ENCODE measurements at regions not wholly inside any gene's neighbourhood (a gene's known extent, or its start where the extent isn't known, plus 50 kb on each side); places are given as distances from the start of the nearest gene placed in this dataset.
A peak's percentile ranks its signal among the peaks of the same experiment; 100 is the strongest.

DNA sequence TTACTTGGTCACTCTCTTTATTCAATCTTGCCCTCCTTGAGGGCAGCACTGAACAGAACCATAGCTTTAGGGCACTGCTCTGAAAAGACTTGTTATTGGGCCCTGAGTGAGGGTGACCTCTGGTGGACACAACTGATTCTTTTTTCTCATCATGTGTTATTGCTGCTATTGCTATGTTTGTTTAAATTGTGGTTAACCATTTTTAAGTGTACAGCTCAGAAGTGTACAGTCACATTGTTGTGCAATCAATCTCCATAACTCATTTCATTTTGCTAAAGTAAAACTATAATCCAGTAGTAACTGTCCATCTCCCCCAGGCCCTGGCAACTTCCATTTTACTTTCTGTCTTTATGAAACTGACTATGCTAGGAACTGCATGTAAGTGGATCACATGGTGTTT, 351.1 kb upstream of the RIOK2 start:
- Histone ChIP-seq H3K4me1 (ENCODE audit: control insufficient read depth in 1 of 2, insufficient read depth in 2 of 2, low read length in 2 of 2) (no peaks in the 10 kb centered on the region), H3K27ac (ENCODE audit: low read depth in 1 of 2, low read length in 2 of 2) (no peak overlapping the region), H3K36me3 (ENCODE audit: control insufficient read depth in 1 of 2, insufficient read depth in 2 of 2, low read length in 1 of 2) (no peaks in the 10 kb centered on the region), H3K4me3 (ENCODE audit: low read length in 2 of 2) (no peak overlapping the region), H3K27me3 (ENCODE audit: control insufficient read depth in 1 of 2, insufficient read depth in 2 of 2, low read length in 1 of 2) (no peaks in the 10 kb centered on the region), H3K9me3 (ENCODE audit: control insufficient read depth, low read length) (no peaks in the 10 kb centered on the region)
- DNase-seq (no peak), ATAC-seq (ENCODE audit: low FRiP score) (peak; percentile 77)
- intact Hi-C loops (cut with DNase I) = no loop called here

DNA sequence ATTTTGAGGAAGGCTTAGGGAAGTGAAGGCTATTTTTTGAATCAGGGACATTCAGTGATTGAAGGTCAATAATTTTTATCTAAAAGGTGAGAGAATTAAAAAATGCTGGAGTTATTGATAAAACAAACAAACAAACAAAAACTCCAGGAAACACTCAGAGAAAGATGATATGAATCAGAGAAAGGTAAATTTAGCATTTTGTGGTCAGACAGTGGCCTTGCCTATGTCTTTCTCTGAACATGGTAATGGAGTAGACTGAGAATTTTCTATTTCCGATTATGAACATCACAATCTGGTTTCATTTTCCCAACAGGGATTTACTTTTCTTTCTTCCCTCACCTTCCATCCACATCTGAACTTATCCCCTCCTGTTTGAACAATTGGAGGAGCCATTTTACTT, 353.6 kb upstream of the RIOK2 start:
- no peaks in the 10 kb centered on the region for H3K36me3 ChIP-seq (ENCODE audit: control insufficient read depth in 1 of 2, insufficient read depth in 2 of 2, low read length in 1 of 2)
- 72 to 83% methylated on average over 1 of the region's 1 CpG for WGBS, 2 donors
- no peak for ATAC-seq (ENCODE audit: low FRiP score)

DNA sequence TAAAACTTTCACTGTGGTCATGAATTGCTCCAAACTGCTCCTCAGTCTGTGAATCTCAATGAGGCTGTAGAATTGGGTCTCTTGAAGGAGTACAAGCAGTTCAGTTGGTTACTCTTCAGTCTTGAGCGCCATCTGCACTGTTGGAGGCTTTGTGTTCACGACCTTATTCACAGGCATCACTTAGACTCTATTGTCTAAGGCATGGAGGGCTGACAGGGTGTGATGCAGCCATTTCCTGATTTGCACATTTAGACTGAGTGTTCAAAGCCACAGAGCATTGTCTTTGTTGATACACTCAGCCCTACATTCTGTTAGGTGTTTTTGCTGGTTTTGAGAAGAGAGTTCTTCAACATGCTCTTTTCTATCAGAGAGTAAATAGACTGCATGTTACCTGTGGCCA, 355.9 kb upstream of the RIOK2 start:
- Histone ChIP-seq H3K4me3 (ENCODE audit: low read length in 2 of 2) (no peak overlapping the region), H3K4me1 (ENCODE audit: control insufficient read depth in 1 of 2, insufficient read depth in 2 of 2, low read length in 2 of 2) (no peaks in the 10 kb centered on the region), H3K27me3 (ENCODE audit: control insufficient read depth in 1 of 2, insufficient read depth in 2 of 2, low read length in 1 of 2) (no peaks in the 10 kb centered on the region), H3K9me3 (ENCODE audit: control insufficient read depth, low read length) (no peaks in the 10 kb centered on the region), H3K27ac (ENCODE audit: low read depth in 1 of 2, low read length in 2 of 2) (no peak overlapping the region), H3K36me3 (ENCODE audit: control insufficient read depth in 1 of 2, insufficient read depth in 2 of 2, low read length in 1 of 2) (no peaks in the 10 kb centered on the region)
- ATAC-seq (ENCODE audit: low FRiP score) = no peak
- DNase-seq = no peak
- 70 to 76% methylated on average over 2 of the region's 2 CpGs for WGBS, 2 donors
- intact Hi-C loops (cut with DNase I) = no loop called here

More for the DNA sequence above, 353.6 kb upstream of the RIOK2 start:
- Histone ChIP-seq H3K4me1 (ENCODE audit: control insufficient read depth in 1 of 2, insufficient read depth in 2 of 2, low read length in 2 of 2) (no peaks in the 10 kb centered on the region), H3K4me3 (ENCODE audit: low read length in 2 of 2) (no peak overlapping the region), H3K9me3 (ENCODE audit: control insufficient read depth, low read length) (no peaks in the 10 kb centered on the region), H3K27me3 (ENCODE audit: control insufficient read depth in 1 of 2, insufficient read depth in 2 of 2, low read length in 1 of 2) (no peaks in the 10 kb centered on the region), H3K27ac (ENCODE audit: low read depth in 1 of 2, low read length in 2 of 2) (no peak overlapping the region)
- intact Hi-C loops (cut with DNase I) = no loop called here
- DNase-seq = no peak

DNA sequence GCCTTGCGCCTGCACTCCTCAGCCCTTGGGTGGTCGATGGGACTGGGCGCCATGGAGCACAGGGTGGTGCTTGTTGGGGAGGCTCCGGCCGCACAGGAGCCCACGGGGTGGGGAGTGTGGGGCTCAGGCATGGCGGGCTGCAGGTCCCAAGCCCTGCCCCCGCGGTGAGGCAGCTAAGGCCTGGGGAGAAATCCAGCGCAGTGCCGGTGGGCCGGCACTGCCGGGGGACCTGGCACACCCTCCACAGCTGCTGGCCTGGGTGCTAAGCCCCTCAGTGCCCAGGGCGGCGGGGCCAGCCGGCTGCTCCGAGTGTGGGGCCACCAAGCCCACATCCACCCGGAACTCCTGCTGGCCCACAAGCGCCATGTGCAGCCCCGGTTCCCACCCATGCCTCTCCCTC, 358.8 kb upstream of the RIOK2 start:
- DNase-seq (no peak), ATAC-seq (ENCODE audit: low FRiP score) (no peak)
- Histone ChIP-seq H3K36me3 (ENCODE audit: control insufficient read depth in 1 of 2, insufficient read depth in 2 of 2, low read length in 1 of 2) (no peaks in the 10 kb centered on the region), H3K4me3 (ENCODE audit: low read length in 2 of 2) (no peak overlapping the region), H3K27ac (ENCODE audit: low read depth in 1 of 2, low read length in 2 of 2) (no peak overlapping the region), H3K27me3 (ENCODE audit: control insufficient read depth in 1 of 2, insufficient read depth in 2 of 2, low read length in 1 of 2) (no peaks in the 10 kb centered on the region), H3K4me1 (ENCODE audit: control insufficient read depth in 1 of 2, insufficient read depth in 2 of 2, low read length in 2 of 2) (no peaks in the 10 kb centered on the region), H3K9me3 (ENCODE audit: control insufficient read depth, low read length) (no peaks in the 10 kb centered on the region)
- WGBS, 2 donors = 95 to 100% methylated on average over 16 to 20 of the region's 20 CpGs
- intact Hi-C loops (cut with DNase I) = no loop called here

DNA sequence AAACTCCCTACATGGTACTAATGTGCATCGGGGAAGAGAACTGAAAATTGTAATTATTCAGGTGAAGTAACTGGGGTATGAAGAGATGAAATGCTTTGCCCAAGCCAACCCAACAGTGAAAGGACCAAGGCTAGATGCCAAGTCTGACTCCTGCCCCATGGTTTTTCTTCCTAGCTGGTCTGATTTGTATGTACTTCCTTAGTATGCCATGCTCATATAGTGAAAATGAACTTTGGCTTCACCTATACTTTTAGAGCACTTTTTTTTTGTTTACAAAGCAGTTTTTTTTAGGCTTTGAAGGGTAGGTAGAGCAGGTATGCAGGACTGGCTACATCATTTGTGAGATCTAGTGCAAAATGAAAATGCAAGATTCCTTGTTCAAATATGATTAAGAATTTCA, 359.4 kb upstream of the RIOK2 start:
- intact Hi-C loops (cut with DNase I) = no loop called here
- H3K4me1 ChIP-seq (ENCODE audit: control insufficient read depth in 1 of 2, insufficient read depth in 2 of 2, low read length in 2 of 2) = no peaks in the 10 kb centered on the region
- WGBS, 2 donors = 90 to 94% methylated on average over 1 of the region's 1 CpG
- ATAC-seq (ENCODE audit: low FRiP score) (no peak), DNase-seq (no peak)
- no peak overlapping the region for H3K4me3 ChIP-seq (ENCODE audit: low read length in 2 of 2)
- H3K36me3 ChIP-seq (ENCODE audit: control insufficient read depth in 1 of 2, insufficient read depth in 2 of 2, low read length in 1 of 2) = no peaks in the 10 kb centered on the region
- H3K27ac ChIP-seq (ENCODE audit: low read depth in 1 of 2, low read length in 2 of 2) = no peak overlapping the region
- H3K9me3 ChIP-seq (ENCODE audit: control insufficient read depth, low read length) = no peaks in the 10 kb centered on the region
- no peaks in the 10 kb centered on the region for H3K27me3 ChIP-seq (ENCODE audit: control insufficient read depth in 1 of 2, insufficient read depth in 2 of 2, low read length in 1 of 2)

DNA sequence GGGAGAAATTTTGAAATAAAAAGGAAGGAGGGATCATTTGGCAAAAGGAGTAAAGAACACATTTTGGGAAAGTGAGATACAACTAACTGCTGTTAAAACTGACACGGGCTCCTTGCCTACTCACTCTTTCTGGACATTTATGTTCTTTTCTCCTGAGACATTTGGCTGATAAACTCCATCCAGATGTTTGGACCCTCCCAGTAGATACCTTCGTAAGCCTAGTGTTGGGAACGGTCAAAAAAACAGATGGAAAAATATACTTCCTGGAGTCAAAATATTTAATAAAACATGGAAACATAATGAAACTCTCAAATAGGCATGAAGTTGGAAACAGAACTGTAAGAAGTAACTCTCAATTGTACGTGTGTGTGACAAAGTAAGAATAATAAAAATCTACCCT, 360.1 kb upstream of the RIOK2 start:
- no peaks in the 10 kb centered on the region for H3K36me3 ChIP-seq (ENCODE audit: control insufficient read depth in 1 of 2, insufficient read depth in 2 of 2, low read length in 1 of 2)
- intact Hi-C loops (cut with DNase I) = no loop called here
- H3K27me3 ChIP-seq (ENCODE audit: control insufficient read depth in 1 of 2, insufficient read depth in 2 of 2, low read length in 1 of 2) = no peaks in the 10 kb centered on the region
- H3K9me3 ChIP-seq (ENCODE audit: control insufficient read depth, low read length) = no peaks in the 10 kb centered on the region
- H3K27ac ChIP-seq (ENCODE audit: low read depth in 1 of 2, low read length in 2 of 2) = no peak overlapping the region
- DNase-seq (no peak), ATAC-seq (ENCODE audit: low FRiP score) (no peak)
- no peaks in the 10 kb centered on the region for H3K4me1 ChIP-seq (ENCODE audit: control insufficient read depth in 1 of 2, insufficient read depth in 2 of 2, low read length in 2 of 2)
- no peak overlapping the region for H3K4me3 ChIP-seq (ENCODE audit: low read length in 2 of 2)
- 22 to 24% methylated on average over 4 of the region's 4 CpGs for WGBS, 2 donors

DNA sequence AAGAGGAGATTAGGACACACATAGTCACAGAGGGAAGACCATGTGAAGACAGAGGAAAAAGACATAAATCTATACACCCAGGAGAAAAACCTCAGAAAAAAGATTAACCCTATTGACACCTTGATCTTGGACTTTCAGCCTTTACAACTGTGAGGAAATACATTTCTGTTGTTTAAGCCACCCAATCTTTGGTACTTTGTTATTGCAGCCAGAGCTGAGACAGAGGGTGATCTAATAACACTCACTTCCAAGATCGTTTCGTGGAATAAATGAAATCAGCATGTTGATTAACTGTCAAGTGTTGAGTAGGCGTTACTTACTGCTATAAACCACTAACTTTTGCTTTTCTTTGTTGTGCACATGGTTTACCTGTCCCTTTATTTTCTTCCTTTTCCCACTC, 361.2 kb upstream of the RIOK2 start:
- H3K27me3 ChIP-seq (ENCODE audit: control insufficient read depth in 1 of 2, insufficient read depth in 2 of 2, low read length in 1 of 2) = no peaks in the 10 kb centered on the region
- no peaks in the 10 kb centered on the region for H3K4me1 ChIP-seq (ENCODE audit: control insufficient read depth in 1 of 2, insufficient read depth in 2 of 2, low read length in 2 of 2)
- no peaks in the 10 kb centered on the region for H3K9me3 ChIP-seq (ENCODE audit: control insufficient read depth, low read length)
- H3K27ac ChIP-seq (ENCODE audit: low read depth in 1 of 2, low read length in 2 of 2) = no peak overlapping the region
- intact Hi-C loops (cut with DNase I) = no loop called here
- DNase-seq (no peak), ATAC-seq (ENCODE audit: low FRiP score) (no peak)
- 19 to 26% methylated on average over 3 of the region's 3 CpGs for WGBS, 2 donors
- H3K4me3 ChIP-seq (ENCODE audit: low read length in 2 of 2) = no peak overlapping the region
- H3K36me3 ChIP-seq (ENCODE audit: control insufficient read depth in 1 of 2, insufficient read depth in 2 of 2, low read length in 1 of 2) = no peaks in the 10 kb centered on the region

DNA sequence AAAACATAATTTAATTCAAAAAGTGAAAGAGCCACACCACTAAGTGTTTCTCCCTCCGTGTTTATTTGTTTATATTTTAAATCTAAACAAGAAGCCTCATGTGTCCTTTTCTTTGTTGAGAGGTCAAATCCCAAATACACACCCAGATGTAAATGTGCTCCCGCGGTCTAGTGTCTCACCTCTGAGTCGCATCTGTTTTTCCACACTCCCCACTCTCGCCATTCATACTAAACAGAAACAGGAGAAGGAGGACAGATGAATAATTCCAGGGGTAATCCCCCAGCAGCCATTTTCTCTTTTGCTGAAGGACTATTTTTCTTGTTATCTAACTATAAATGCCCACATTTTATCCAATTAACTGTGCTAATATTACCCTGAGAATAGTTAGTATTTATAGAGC, 361.6 kb upstream of the RIOK2 start:
- intact Hi-C loops (cut with DNase I) = no loop called here
- Histone ChIP-seq H3K36me3 (ENCODE audit: control insufficient read depth in 1 of 2, insufficient read depth in 2 of 2, low read length in 1 of 2) (no peaks in the 10 kb centered on the region), H3K27ac (ENCODE audit: low read depth in 1 of 2, low read length in 2 of 2) (no peak overlapping the region), H3K9me3 (ENCODE audit: control insufficient read depth, low read length) (no peaks in the 10 kb centered on the region), H3K4me3 (ENCODE audit: low read length in 2 of 2) (no peak overlapping the region), H3K4me1 (ENCODE audit: control insufficient read depth in 1 of 2, insufficient read depth in 2 of 2, low read length in 2 of 2) (no peaks in the 10 kb centered on the region), H3K27me3 (ENCODE audit: control insufficient read depth in 1 of 2, insufficient read depth in 2 of 2, low read length in 1 of 2) (no peaks in the 10 kb centered on the region)
- ATAC-seq (ENCODE audit: low FRiP score) (no peak), DNase-seq (no peak)
- WGBS, 2 donors = 13 to 29% methylated on average over 5 of the region's 5 CpGs

DNA sequence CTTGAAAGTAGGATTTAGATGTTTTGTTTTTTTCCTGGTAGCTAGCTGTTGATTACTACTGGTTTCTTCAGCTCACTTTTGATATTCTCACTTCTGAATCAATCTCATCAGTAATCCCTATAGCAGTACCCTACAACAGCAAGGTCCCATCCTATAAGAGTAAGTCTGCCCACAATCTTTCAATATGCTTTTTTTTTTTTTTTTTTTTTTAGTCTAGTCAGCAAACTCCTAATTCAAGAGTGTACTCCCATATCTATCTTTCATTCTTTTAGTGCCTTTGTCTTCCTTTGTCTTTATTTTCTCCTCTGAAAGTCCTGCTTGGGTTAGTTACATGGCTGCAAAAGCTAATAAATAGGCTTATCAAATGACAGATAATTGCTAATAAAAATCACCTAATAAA, 362.4 kb upstream of the RIOK2 start:
- H3K36me3 ChIP-seq (ENCODE audit: control insufficient read depth in 1 of 2, insufficient read depth in 2 of 2, low read length in 1 of 2) = no peaks in the 10 kb centered on the region
- H3K27me3 ChIP-seq (ENCODE audit: control insufficient read depth in 1 of 2, insufficient read depth in 2 of 2, low read length in 1 of 2) = no peaks in the 10 kb centered on the region
- DNase-seq (no peak), ATAC-seq (ENCODE audit: low FRiP score) (no peak)
- H3K9me3 ChIP-seq (ENCODE audit: control insufficient read depth, low read length) = no peaks in the 10 kb centered on the region
- H3K4me3 ChIP-seq (ENCODE audit: low read length in 2 of 2) = no peak overlapping the region
- H3K27ac ChIP-seq (ENCODE audit: low read depth in 1 of 2, low read length in 2 of 2) = no peak overlapping the region
- H3K4me1 ChIP-seq (ENCODE audit: control insufficient read depth in 1 of 2, insufficient read depth in 2 of 2, low read length in 2 of 2) = no peaks in the 10 kb centered on the region
- intact Hi-C loops (cut with DNase I) = no loop called here

Data from aorta (tissue), 5 donors.